ENCODE measurements at regions not wholly inside any gene's neighbourhood (a gene's known extent, or its start where the extent isn't known, plus 50 kb on each side); places are given as distances from the start of the nearest gene placed in this dataset.

- intact Hi-C loops (cut with micrococcal nuclease; ENCODE audit: unreplicated experiment) (no loop called here), in situ Hi-C loops (cut with HindIII; ENCODE audit: low pct_unique_long_range_greater_than_20kb, low sequenced_read_pairs) (no loop called here)
- ChIA-PET POLR2A (no interaction called here), CTCF (no interaction called here)
- no peaks in the 10 kb centered on the region for H3K27me3 ChIP-seq (ENCODE audit: control insufficient read depth, insufficient read depth, low read length)
- DNase-seq (ENCODE audit: low read depth, low spot score) (no peak), ATAC-seq (no peak)
- no peak overlapping the region for H3K27ac ChIP-seq (ENCODE audit: low read length)
- H3K4me3 ChIP-seq (ENCODE audit: low read depth in 2 of 2, low read length in 2 of 2), result no peak overlapping the region
- H3K36me3 ChIP-seq (ENCODE audit: control insufficient read depth, insufficient read depth, low read length), result no peaks in the 10 kb centered on the region
- BruUV-seq (replicated peaks), result no TSS peak
- no peaks in the 10 kb centered on the region for H3K4me1 ChIP-seq (ENCODE audit: control insufficient read depth, insufficient read depth, low read length)
- H3K9me3 ChIP-seq (ENCODE audit: control insufficient read depth, insufficient read depth, low read depth, low read length), result no peaks in the 10 kb centered on the region
- TF ChIP-seq REST (IDR thresholded peaks at IDR 0.05; ENCODE audit: insufficient read depth in 1 of 2, low read depth in 2 of 2, low read length in 1 of 2), result no peak
- TF ChIP-seq TCF7L2 (IDR thresholded peaks at IDR 0.05; ENCODE audit: low read depth, low read length), result no peak
- no peak for TF ChIP-seq SIN3A (IDR thresholded peaks at IDR 0.05; ENCODE audit: borderline replicate concordance, insufficient read depth, low read depth, low read length)
- TF ChIP-seq POLR2AphosphoS5 (IDR thresholded peaks at IDR 0.05; ENCODE audit: low read depth, low read length), result no peak
- TF ChIP-seq CTCF (IDR thresholded peaks at IDR 0.05), result no peak
Observed at GRCh38 chr12:97324471-97324870, 138.1 kb upstream of the RMST start.

- CTCF ChIA-PET, result no interaction called here
- H3K27ac ChIP-seq (ENCODE audit: low read length), result no peak overlapping the region
- POLR2A ChIA-PET, result no interaction called here
- ATAC-seq (no peak), DNase-seq (ENCODE audit: low read depth, low spot score) (no peak)
- no peak overlapping the region for H3K4me3 ChIP-seq (ENCODE audit: low read depth in 2 of 2, low read length in 2 of 2)
- H3K36me3 ChIP-seq (ENCODE audit: control insufficient read depth, insufficient read depth, low read length), result no peaks in the 10 kb centered on the region
- H3K4me1 ChIP-seq (ENCODE audit: control insufficient read depth, insufficient read depth, low read length), result no peaks in the 10 kb centered on the region
- in situ Hi-C loops (cut with HindIII; ENCODE audit: low pct_unique_long_range_greater_than_20kb, low sequenced_read_pairs), result no loop called here
- TF ChIP-seq SIN3A (IDR thresholded peaks at IDR 0.05; ENCODE audit: borderline replicate concordance, insufficient read depth, low read depth, low read length) (no peak), REST (IDR thresholded peaks at IDR 0.05; ENCODE audit: insufficient read depth in 1 of 2, low read depth in 2 of 2, low read length in 1 of 2) (no peak), TCF7L2 (IDR thresholded peaks at IDR 0.05; ENCODE audit: low read depth, low read length) (no peak)
- intact Hi-C loops (cut with micrococcal nuclease; ENCODE audit: unreplicated experiment), result no loop called here
- no TSS peak for BruUV-seq (replicated peaks)
- no peaks in the 10 kb centered on the region for H3K9me3 ChIP-seq (ENCODE audit: control insufficient read depth, insufficient read depth, low read depth, low read length)
- peaks cover 2% of the 10 kb centered on the region; the same call in 1 of the 2 replicates for H3K27me3 ChIP-seq (ENCODE audit: control insufficient read depth, insufficient read depth, low read length)
Observed at GRCh38 chr12:97335115-97335514, 127.5 kb upstream of the RMST start.

All from Panc1 (cell line).